GM21381 (cell line): ENCODE measurements at regions not wholly inside any gene's neighbourhood (a gene's known extent, or its start where the extent isn't known, plus 50 kb on each side); places are given as distances from the start of the nearest gene placed in this dataset.

Source experiments
- ATAC-seq: cut with Tn5 transposase; IDR thresholded peaks from one replicate; pipeline ENCODE4 v1.9.1; 2021; ENCODE audit warnings: mild to moderate bottlenecking, moderate library complexity; ENCODE audit not compliant: unreplicated experiment

DNA sequence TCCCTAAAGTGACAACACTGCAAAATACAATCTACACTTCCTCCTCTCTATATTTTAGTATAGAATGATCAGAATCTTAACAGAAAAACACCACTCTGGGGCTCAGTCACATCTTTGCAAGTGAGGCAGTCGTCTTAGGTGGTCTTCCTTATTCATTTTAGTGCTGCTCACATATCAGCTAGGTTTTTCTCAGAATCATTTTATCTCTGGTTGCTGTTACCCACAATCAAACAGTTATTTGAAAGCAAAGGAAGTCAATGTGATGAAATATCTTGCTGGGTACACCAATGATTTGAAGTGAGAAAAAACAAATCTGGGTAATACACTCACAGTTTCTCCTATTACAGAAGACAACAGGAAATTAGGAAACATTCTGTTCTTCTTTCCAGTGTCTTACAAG lies 275.2 kb downstream of the DSEL start:
- ATAC-seq, result no peak

DNA sequence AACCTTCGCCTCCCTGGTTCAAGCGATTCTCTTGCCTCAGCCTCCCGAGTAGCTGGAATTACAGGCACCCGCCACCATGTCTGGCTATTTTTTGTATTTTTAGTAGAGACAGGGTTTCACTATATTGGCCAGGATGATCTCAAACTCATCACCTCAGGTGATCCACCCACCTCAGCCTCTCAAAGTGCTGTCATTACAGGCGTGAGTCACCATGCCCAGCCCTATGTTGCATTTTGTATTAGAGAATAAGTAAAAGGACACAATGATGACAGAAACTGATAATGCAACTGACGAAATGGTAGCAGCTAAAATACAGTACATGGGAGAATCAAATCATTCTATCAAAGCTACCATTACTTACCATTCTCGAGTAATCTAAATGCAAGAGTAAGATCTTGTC lies 276.7 kb downstream of the DSEL start:
- no peak for ATAC-seq

GRCh38 chr18:67232991-67233390 lies 283.5 kb downstream of the DSEL start:
- ATAC-seq, result no peak

GRCh38 chr18:67232406-67232805 lies 284.1 kb downstream of the DSEL start:
- no peak for ATAC-seq

- no peak for ATAC-seq
Observed at GRCh38 chr18:67222887-67223286, 293.6 kb downstream of the DSEL start.

DNA sequence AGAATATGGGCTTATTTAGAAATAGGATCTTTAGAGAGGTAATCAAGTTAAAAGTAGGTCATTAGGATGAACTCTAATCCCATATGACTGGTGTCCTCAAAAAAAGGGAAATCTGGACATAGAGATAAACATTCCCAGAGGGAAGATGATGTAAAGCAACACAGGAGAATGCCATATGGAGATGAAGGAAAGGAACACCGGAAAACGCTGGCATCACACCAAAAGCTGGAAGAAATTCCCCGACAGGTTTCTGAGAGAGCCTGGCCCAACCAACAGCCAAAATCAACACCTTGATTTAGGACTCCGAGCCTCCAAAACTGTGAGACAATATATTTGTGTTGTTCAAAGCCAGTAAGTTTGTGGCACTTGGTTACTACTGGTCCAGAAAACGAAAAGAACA lies 296.7 kb downstream of the DSEL start:
- ATAC-seq, result no peak

- no peak for ATAC-seq
Observed at GRCh38 chr18:67218556-67218955, 298.0 kb downstream of the DSEL start.

DNA sequence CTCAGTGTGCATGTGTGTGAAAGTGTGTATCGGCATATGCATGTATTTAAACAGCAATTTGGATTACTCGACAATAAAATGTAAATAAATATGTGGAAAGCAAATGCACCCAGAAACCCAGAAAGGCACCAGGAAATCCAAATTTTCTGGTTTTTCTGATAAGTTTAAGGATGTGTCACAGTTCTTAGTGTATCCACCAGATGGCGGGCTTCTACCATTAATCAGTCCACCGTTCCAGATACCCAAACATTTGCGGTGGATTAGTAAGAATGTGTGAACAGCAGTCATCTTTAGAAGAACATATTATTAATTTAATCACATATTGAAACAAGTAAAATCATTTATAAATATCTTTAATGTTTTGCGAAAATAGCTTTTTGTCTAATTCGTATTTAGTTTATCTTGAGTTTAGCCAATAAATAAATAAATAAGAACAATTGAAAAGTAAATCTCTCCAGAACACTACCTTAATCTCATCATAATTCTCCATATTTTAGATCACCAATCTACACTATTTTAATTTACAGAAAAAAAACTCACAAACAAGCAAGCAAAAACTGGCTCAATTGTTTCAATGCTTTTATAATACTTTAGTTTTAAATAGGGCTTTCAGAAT lies 298.9 kb downstream of the DSEL start:
- peak; percentile 92 for ATAC-seq

- ATAC-seq, result no peak
Observed at GRCh38 chr18:67216846-67217245, 299.7 kb downstream of the DSEL start.

GRCh38 chr18:67215686-67216085 lies 300.8 kb downstream of the DSEL start:
- no peak for ATAC-seq

DNA sequence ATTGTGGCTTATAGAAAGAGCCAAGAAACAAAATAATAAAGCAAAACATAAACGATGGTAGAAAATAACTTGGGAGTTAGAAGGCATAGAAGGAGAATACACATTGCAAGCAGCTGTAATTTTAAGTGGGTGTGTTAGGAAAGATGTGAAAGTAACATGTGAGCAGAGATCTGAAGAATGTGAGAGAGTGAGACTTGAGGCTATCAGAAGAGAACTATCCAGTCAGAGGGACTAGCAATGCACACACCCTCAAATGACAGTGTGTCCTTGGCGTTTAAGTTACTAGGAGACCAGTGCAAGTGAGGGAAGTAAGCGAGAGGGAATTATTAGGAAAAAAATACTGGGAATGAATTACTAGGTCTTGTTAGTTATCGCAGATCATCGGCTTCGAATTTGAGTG lies 304.9 kb downstream of the DSEL start:
- ATAC-seq, result no peak

- ATAC-seq, result no peak
Observed at GRCh38 chr18:67200665-67201064, 315.9 kb downstream of the DSEL start.

DNA sequence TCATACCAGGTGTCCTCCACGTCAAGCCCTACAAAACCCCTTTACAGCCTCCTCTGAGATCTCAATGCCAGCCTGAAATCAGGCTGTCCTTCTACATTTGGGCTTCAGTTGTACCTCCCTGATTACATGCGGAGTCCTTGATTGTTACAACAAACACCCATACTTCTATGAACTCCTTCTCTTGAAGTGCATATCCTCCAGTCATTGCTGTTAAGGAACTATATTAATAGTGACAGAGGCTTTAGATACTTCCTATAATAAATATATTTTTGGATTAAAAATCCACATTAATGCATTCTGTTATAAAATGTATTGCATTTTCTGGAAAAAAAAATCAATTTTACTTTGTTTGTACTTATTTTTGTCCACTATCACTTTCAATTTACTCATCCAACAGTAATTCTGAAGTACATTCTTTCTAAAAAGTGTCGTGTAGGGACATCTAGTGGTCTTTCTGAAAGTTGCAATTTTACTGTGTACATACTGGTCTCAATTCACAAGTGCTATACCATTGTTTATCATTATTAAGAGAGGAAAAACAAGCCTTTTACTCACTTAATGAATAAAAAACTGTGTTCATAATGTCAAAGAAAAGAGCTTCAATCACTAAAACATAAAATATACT lies 316.4 kb downstream of the DSEL start:
- peak; percentile 94 for ATAC-seq

DNA sequence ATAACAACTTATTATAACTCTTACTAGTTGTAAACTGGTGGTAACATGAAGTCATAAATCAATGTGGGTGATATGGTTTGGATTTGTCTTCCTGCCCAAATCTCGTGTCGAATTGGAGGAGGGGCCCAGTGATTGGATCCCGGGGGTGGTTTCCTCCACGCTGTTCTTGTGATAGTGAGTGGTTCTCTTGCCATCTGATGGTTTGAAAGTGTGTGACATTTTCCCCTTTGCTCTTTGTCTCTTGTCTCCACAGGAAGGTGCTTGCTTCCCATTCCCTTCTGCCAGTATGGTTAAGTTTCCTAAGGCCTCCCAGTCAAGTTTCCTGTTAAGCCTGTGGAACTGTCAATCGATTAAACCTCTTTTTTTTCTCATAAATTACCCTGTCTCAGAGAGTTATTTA lies 321.6 kb downstream of the DSEL start:
- no peak for ATAC-seq

GRCh38 chr18:67192535-67192934 lies 324.0 kb downstream of the DSEL start:
- no peak for ATAC-seq

DNA sequence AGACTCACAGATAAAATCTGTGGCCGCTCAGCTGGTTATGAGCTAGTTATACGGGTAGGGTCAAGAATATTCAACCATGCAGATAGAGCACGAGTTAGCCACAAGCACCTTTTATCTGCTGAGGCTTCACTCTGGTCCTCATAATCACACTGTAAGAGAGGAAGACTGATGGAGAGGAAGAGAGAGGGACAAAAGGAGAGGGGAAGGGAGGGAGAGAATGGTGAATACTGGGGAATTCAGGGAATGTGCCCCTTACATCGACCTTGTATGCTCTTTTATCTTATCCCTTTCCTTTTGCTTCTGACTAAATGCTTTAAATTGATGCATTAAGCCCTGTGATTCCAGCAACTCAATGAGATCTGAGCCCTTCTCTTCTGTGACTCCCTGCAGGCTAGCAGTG lies 333.1 kb downstream of the DSEL start:
- ATAC-seq, result no peak

- no peak for ATAC-seq
Observed at GRCh38 chr18:67179726-67180125, 336.8 kb downstream of the DSEL start.

DNA sequence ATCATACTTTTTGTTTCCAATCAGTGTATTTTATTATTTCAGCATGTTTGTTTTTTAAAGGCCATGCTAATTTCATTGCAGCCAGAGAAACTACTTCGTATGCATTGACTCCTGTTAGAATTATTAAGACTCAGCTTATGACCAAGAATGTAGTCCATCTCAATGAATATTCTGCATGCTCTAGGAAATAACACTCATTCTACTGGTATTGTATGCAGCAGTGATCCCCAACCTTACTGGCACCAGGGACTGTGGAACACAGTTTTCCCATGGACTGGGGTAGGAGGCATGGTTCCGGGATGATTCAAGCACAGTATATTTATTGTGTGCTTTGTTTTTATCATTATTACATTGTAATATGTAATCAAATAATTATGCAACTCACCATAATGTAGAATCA lies 356.9 kb downstream of the DSEL start:
- ATAC-seq, result no peak

DNA sequence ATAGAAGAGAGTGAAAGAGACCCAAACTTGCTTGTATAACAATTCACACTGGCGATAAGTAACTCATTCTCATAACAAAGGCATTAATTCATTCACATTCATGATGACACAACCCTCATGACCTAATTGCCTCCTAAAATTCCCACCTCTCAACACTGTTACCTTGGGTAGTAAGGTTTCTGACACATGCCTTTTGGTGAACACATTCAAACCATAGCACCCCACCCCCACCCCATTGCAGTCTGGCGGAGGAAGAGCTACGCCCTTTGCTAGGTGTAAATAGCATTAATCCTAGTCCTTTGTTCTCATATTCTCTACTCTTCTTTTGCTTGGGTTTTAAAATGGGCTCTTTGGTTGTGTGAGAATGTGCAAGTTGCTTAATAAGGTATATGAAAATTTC lies 361.5 kb downstream of the DSEL start:
- ATAC-seq, result no peak

- ATAC-seq, result no peak
Observed at GRCh38 chr18:67151366-67151765, 365.2 kb downstream of the DSEL start.

GRCh38 chr18:67145586-67146292 lies 370.8 kb downstream of the DSEL start:
- no peak for ATAC-seq

DNA sequence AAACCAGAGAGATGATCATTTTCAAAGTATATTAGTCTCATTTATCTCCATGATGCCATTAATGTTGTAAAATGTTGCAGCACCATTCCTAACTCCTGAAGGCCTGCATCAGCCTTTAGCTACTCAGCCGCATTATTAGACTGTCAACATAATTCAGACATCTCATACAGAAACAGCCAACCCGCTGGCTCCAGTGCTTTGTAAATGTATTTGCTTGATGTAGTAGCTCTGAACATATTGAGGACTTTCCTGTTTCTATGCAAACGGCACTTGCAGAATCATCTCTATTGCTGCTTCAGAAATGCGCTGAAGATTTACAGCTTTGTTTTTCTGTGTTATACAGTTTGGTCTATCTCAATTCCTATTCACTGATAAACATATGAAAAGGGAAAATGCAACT lies 372.2 kb downstream of the DSEL start:
- no peak for ATAC-seq
